CD4-positive, alpha-beta T cell treated with Interleukin-4 for 1 hour (primary cell): ENCODE measurements at regions not wholly inside any gene's neighbourhood (a gene's known extent, or its start where the extent isn't known, plus 50 kb on each side); places are given as distances from the start of the nearest gene placed in this dataset.

Experiments
- DNase-seq, 2 donors: peaks; one replicate each; pipeline ENCODE4 v3.0.0-alpha.2; 2020 to 2022

GRCh38 chr14:97411938-97412612 lies 614.9 kb downstream of the VRK1 start:
- DNase-seq: no peak

DNA sequence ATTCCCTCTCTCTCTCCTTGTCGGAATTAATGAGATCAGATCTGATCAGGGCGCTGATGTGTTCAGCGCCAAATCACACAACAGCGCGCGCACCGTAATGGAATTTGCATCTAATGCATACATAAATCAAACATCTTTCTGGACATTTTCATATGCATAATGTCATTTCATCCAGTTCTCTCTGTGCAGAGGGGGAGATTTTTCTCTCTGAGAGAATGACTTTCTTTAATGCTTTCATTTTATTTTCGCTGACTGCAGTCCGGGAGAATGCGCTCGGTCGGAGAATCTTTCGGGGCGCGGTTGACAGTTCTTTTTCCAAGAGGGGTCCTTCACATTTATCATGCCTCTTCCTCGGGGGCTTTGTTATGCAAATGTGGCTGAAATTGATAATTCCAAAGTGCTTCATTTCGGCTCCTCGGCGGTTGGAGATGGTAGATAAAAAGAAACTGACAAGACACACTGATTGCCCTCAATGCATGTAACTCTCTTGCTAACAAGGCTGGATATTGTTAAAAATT lies 615.9 kb downstream of the VRK1 start:
- DNase-seq: no peak

DNA sequence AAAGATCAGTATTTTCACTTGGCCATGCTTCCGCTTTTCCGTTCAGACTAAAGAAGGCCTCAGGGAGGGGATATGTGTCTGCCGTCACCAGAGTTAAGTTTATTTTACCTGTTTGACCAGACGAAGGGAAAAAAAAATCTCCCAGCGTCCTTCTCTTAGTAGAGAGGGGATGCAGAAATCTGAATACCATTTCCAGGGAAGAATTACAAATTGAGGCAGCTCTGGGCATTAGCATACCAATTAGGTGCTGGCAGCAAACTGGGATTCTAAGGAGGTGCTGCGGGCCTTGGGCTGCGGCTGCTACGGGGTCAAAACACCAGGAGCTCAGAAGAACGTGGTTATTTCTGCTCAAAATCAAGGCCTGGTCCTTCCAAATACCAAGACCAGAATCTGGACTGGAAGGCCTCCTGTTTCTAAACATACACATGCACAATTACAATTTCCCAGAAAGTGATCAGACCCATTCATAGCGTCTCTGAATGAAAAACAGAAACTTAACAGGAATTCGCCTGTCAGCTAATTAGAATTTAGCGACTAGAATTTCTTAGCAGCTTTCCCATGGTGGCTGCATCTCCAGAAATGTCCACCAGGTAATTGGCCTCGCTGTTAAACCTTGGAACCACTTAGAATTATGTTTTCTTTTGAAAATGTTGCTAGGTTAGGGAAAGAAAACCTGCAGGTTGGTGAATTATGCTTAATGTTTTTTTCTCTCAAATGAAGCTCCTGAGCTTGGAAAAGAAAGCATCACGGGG lies 617.0 kb downstream of the VRK1 start:
- DNase-seq: no peak

DNA sequence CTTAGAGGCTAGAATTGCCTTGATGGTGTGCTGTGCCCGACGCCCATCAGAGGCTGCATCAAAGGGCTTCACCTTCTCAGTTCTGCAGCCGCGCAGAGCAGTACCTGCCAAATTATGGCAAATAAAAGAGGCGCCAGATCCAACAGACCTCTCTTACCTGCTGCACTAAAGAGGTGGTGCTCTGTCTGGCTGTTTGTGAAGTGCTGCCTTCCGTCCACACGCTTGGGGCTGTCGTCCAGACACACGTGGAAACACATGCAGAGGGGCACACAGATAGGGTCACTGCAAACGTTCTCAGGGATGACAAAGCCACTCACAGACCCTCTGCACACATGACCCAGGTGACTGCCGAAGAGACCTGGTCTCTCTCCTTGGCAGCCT lies 617.5 kb downstream of the VRK1 start:
- no peak for DNase-seq

DNA sequence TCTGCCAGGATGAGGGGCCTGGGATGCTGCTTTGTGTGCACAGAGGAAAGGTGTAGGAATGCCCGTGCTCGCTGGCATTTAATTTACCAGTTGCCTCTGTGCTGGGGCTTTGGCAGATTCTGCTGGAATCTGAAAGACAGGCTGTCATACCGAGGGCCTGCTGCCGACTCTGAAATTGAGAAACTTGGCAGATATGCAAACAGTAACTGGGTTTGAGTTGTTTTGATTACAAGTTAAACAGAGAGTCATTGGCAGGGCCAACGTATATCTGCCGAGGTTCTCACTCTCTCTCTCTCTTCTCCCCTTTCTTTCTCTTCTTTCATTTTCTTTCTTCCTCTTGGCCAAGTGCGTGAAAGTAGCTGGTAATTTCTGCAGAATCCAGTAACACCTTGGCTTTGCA lies 618.7 kb downstream of the VRK1 start:
- DNase-seq: no peak

DNA sequence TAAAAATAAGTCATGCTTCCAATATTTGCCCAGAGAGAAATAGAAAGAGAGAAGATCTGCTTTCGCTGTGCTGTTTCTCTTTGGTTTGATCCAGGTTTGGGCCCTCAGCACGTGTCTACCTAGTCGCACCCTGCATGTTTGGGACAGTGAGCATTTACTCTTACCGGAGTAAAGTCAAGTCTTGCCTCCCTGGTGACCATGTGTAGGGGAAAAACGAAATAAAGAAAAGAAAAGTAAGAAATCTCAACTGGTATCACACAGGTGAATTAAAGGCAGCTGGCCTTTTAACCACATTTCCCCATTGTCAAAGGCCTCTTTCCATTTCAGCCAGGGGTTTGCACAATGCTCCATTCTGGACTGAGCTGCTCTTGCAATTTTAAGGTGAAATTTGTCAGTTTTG lies 619.4 kb downstream of the VRK1 start:
- DNase-seq: no peak

GRCh38 chr14:97417331-97417730 lies 620.1 kb downstream of the VRK1 start:
- no peak for DNase-seq

- DNase-seq: no peak
Measured at GRCh38 chr14:97420211-97420610, 623.0 kb downstream of the VRK1 start.

- no peak for DNase-seq
Measured at GRCh38 chr14:97426776-97427175, 629.6 kb downstream of the VRK1 start.

DNA sequence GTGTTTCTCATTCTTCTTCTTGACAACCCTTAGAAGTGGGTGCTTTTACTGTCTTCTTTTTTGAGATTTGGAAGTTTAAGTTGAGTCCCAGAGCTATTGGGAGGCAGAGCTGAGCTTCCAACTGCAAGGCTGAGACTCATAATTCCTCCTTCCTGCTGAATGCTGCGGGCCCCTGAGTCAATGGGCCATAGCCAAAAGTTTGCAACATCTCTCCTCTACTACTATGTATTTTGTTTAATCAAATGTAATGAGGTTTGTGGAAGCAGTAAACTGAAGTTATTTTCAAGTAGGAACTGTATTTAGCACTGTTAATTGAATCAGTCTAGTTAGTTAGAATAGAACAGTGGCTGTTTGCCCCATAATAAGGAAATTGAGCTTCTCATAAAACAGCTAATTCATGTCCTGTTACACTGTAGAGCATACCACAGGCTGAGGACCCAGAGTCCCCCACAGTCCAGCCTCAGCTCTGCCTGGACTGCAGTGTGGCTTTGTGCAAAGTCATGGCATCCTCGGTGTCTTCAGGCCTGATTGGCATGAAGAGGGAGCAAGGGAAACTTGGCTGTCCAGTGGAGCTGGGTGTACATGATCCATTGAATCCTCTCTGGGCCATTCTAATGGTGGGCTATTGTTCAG lies 631.7 kb downstream of the VRK1 start:
- no peak for DNase-seq

- no peak for DNase-seq
Measured at GRCh38 chr14:97432586-97432985, 635.4 kb downstream of the VRK1 start.

DNA sequence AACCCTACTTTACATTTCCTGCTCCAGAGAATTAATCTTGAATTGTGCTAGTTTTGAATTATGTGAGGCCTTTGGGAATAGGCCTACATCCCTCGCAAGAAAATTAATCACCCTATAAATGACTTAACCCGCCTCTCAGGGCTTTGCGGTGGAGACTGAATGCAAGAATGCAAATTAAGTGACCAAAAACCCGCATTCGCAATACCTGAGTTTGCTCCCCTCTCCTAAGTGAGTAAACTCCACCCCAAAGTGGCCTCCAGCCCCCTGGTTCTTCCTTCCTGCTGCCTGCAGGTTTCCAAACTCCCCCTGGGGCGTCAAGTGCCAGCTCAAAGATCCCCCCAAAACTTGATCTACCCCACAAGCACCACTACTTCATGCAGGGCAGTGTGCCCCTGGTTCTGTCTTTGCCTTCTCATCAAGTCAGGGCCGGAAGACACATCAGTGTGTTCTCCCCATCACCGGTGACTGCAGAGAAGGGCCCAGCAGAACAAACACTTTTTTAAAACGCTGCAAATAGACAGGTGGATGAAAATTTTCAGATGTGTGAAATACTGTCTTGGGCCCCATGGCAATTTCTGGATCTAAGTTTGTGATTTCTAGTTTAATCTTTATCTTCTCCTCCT lies 644.7 kb downstream of the VRK1 start:
- no peak for DNase-seq

DNA sequence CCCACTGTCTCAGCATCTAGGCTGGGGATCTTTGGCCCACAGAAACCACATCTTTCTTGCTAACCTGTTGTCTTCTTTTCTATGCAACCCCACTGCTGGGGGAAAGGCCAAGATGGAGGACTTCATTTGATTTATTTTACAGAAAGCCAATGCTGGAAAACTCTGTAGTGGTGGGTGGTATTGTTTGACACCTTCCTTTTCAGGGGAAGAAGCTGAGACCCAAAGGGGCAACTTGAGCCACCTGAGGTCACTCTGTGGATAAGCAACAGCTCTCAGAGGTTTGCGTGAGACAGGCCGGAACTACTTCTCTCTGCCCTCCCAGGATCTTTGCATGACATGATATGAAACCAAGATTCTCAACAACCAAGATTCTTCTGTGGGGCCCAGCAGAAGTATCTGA lies 645.2 kb downstream of the VRK1 start:
- peak in 1 of 2 donors; percentile 25 for DNase-seq

DNA sequence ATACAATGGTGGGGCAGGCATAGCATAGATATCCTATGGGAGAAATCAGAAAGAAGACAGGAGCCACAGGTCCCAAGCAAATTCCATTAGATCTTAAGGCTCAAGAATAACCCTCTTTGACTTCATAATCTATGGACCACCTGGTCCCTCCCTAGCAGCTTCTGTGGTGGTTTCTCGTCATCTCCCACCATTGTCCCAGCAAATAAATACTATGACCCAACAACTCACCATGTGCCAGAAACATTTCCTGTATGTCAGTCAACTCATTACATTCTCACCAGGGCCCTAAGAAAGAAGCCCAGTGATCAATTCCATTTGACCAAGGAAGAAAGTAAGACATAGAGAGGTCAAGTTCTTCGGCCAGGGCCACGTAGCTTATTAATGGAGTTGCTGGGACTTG lies 646.2 kb downstream of the VRK1 start:
- no peak for DNase-seq

DNA sequence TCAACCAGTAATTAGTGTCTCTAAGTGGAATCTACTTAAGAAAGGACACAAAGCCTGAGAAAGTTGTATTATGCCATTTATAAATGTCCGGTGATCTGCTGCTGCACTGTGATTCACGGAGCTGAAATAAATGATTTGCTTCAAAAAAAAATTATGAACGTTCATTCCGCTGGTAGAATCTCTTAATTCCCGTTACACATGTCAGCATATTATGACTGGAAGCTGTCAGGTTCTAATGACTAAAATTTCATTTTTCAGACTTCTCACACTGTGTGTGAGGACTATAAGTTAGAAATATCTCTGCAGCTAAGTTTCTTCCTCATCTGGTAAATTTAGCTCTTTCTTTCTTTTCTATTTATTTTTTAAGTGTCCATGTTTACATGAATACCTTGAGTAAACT lies 647.1 kb downstream of the VRK1 start:
- no peak for DNase-seq

- no peak for DNase-seq
Measured at GRCh38 chr14:97445367-97445766, 648.2 kb downstream of the VRK1 start.

- DNase-seq: peak in 1 of 2 donors; percentile 8
Measured at GRCh38 chr14:97446087-97446486, 648.9 kb downstream of the VRK1 start.

DNA sequence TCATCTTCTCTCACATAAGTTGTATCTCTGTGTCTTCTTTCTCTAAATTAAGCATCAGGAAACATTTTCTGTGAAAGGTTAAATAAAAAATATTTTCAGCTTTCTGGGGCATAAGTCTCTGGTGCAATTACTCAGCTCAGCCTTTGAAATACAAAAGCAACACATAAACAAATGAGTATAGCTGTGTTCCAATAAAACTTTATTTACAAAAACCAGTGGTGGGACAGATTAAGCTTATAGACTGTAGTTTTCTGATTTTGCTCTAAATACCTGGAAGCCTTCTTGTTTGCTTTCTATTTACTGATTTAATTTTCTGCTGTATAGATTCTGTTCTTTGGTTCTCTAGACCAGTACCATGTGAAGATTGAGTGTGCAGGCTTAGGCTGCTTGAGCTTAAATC lies 655.1 kb downstream of the VRK1 start:
- DNase-seq: no peak

DNA sequence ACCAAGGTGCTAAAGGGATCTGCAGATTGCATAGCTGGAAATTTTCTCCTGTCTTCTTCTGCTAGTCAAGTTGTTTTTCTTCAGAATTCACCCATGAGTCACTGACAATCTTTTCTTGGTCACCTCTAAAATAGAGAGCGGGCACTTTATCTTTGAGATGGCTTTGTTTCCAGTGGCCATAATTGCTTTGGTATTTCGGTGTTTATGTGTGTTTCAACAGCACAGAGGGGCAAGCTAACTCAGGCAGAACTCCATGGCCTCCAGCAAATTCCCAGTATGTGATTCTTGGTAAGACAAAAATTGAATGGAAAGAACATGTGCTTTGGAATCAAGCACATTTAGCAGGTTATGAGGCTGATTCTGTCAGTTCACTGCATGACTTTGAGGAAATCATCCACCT lies 656.8 kb downstream of the VRK1 start:
- DNase-seq: no peak

DNA sequence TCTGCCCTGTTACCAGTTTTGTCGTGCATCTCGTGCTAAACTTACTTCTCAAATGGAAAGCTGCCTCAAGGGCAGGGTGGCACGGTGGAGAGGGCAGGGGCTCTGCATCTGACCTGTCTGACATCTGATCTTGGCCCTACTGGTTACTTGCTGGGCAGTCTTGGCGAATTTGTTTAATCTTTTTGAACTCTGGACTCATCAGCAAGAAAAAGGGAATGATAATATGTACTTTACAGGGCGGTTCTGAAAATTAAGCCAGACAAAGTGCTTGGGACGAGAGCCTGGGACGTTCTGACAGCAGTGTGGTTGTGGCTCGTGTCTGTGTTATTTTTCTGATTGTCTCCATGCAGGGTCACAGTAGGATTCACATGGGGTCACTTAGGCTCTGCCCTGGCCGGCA lies 659.3 kb downstream of the VRK1 start:
- DNase-seq: no peak

DNA sequence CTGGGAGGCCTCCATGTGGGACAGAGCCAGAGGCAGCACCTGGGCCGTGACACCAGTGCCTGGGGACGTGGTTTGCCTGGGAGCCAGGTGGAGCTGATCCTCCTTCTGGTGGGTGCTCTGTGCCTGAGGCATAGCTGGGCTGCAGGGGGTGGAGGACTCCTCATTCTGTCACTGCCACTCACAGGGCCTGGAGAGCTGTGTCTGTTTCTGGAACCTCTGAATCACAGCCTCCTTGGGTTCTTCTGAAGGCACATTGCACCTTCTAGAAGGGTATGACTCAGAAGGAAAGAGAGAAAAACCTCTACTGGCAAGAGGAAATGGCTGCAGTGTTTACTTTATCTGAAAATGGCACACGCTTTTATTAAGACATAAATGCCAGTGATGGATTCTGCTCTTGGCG lies 659.8 kb downstream of the VRK1 start:
- DNase-seq: peak; percentile 15 to 46

DNA sequence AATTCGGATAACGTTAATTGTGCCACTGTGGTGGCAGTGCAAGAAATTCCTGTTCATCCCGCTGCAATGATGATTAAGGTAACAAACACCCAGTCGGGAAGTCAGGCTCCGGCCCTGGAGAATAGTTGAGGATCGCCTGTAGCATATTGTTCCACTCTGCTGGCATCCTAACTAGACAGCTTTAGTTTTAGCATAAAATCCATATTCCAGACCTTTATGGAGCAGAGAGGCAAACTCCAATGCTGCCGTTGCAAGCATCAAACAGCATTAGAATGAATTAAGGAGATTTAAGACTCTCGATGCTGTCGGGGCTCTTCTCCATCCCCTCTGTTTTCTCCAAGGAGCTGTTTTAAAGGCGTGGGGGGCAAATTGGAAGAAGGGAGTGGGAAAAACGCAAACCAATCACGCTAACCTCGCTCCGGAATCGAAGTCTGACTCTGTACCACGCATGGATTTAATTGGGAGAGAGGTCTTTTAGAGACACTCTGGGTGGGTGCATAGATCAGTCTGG lies 660.4 kb downstream of the VRK1 start:
- DNase-seq: no peak

- DNase-seq: no peak
Measured at GRCh38 chr14:97458255-97458654, 661.1 kb downstream of the VRK1 start.
